Inflammatory macrophage (primary cell): ENCODE measurements at regions not wholly inside any gene's neighbourhood (a gene's known extent, or its start where the extent isn't known, plus 50 kb on each side); places are given as distances from the start of the nearest gene placed in this dataset.
A peak's percentile ranks its signal among the peaks of the same experiment; 100 is the strongest.
"Not testable (repeated sequence)": the region's sequence is repeated elsewhere in the genome, so short reads cannot be mapped to it uniquely, and the experiment has no call there.

Source experiments
- DNase-seq, 2 donors: peaks; one replicate each; pipeline ENCODE4 v3.0.0-alpha.2; 2020 to 2022

- DNase-seq, result no peak
These were observed 79.7 kb upstream of the IGFBP5 start for GRCh38 chr2:216775043-216775453.

DNA sequence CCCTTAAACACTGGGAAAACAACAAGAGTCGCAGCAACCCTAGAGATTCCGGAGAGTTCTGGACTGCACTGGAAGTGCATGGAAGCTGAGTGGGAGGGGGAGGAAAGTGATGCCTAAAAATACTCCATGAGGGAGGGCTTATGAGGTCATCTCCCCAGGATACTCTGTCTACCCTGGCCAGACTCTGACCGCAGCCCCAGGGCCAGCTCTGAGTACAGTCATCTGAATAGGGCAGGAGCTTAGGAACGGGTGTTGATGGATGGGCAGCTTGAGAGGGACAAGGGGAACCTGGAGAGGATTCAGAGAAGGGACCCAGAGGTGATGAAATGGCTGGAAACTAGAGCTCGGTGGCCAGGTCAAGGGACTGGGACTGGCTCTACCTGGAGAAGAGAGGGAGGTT, 79.3 kb upstream of the IGFBP5 start:
- no peak for DNase-seq

DNA sequence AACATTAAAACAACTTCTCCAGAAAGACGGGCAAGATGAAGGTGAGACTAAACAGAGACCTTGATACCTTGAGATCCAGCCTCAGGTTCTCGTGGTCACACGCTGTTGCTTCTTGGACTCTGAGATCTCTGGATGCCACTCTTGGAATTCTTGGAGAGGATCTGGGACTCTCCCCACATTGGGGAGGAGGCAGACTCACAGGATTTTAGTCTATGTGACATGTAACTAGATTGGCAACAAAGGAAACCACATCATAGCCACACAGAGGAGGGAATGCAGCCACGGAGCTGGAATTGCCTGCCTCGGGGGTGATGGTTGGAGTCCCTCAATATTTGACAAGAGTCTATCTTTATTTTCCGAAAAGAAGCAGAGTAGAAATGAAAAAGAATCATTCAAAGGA, 78.8 kb upstream of the IGFBP5 start:
- DNase-seq, result no peak

DNA sequence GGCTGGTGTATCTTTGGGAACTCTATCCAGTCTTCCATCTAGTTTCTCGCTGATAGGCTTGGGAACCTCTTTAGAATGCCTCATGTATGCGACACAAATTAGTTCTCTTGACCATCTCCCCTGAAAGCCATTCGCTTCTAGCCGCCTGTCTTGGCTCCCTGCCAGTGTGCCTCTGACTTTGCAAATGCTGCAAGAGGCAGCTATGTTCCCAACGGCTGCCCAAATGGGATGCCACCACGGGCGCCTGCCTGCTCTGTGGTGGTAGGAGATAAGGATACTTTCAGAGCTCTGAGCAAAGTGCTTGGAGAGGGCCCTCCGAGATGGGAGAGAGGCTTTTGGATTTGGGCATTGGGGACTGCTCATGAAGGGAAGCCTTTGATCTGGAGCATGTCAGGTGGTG, 77.7 kb upstream of the IGFBP5 start:
- DNase-seq, result no peak

- peak; percentile 12 to 20 for DNase-seq
These were observed 75.4 kb upstream of the IGFBP5 start for GRCh38 chr2:216770717-216771116.

- DNase-seq, result no peak
These were observed 74.7 kb upstream of the IGFBP5 start for GRCh38 chr2:216770050-216770449.

DNA sequence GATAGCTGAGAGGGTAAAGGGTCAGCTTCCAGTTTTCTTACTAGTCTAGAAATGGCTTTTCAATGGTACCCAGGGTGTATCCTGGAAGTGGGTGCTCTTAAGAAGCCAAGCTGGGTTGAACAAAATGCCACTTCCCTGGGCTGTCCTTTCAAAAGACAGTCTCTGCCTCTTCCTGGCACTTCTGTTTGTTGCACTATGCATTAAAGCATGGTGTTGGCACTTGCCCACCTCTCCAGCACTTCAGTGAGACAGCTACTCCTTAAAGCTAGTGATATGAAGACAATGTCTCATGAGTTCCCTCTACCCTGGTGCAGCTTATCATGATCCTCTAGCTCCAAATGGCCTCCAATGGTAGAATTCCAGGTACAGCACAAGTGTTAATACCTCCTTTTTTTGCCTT, 74.3 kb upstream of the IGFBP5 start:
- no peak for DNase-seq

DNA sequence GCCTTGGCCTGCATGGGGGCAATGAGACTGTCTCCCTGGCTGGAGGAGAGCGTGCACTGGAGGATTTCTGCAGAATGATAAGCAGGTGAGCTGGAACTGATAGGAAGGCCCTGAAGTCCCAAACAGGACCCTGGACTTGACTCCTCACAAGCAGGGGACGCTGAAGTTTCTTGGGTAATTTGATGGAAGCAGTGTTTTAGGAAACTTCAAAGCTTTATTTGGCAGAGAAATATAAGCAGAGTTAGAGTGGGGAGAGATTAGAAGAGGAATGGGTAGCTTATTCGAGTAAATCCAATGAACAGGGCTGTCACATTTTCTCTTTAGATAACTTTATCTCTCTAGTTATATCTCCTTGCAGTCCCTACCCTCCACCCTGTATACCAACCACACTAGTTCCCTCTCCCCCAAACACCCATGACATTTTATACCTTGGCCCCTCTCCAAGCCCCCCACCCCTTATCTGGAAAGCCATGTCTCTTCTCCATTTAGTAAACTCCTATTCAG, 73.6 kb upstream of the IGFBP5 start:
- no peak for DNase-seq

GRCh38 chr2:216765761-216766262, 70.5 kb upstream of the IGFBP5 start:
- no peak for DNase-seq

- DNase-seq, result no peak
These were observed 68.0 kb upstream of the IGFBP5 start for GRCh38 chr2:216763396-216763795.

GRCh38 chr2:216761809-216762208, 66.5 kb upstream of the IGFBP5 start:
- no peak for DNase-seq

DNA sequence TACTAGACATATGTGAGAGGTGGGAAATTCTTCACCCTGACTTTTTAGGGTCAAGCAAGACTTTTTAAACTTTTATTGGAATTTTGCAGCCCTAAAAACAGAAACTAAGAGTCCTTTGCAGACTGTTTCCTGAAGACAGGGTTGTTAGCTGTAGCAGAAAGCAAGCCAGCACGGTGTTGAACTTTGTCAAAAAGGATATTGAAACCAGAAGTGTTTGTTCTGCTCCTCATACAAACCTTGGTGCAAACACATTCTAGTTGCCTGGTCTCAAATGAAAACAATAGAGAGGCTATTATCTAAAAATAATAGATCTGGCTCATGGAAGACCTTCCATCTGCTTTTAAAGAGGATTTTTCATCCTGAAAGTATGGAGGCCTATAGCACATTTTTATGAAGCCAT, 65.8 kb upstream of the IGFBP5 start:
- no peak for DNase-seq

GRCh38 chr2:216758256-216759155, 63.2 kb upstream of the IGFBP5 start:
- DNase-seq, result no peak

GRCh38 chr2:216757532-216757931, 62.2 kb upstream of the IGFBP5 start:
- peak; percentile 20 to 36 for DNase-seq

DNA sequence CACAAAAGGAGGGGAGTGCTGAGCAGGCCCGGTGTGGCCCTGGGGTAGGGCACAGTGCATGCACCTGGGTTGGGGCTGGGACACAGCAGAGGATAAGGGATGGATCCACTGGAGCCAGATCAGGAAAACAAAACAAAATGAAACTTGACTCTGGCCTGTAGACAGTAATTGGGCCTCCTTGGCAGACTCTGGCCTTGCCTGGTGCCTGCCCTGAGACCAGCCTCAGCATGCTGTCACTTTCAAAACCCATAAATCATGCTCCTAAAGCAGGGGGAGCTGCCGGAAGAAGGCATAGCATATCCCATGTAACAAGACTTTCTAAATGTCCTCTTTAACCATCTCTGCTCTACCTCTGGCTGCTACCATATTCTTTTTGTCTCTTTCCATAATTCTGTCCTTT, 61.1 kb upstream of the IGFBP5 start:
- no peak for DNase-seq

DNA sequence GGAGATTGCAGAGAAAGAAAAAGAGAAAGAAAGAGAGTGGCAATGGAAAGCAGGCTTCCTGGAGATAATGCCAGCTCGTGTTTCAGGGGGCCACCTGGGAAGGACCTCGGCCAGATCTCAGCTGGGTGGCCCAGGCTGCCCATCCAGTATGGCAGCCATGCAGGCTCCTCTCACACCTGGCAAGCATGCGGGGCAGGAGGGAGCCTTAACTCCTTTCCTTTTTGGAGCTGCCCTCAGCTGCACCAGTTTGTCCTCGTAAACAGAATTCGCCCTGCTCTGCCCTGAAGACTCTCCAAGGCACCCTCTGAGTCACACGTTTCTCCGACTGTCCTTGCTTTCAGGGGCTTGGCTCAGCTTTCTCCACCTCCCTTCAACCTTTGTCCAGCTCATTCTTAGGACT, 59.5 kb upstream of the IGFBP5 start:
- no peak for DNase-seq

- DNase-seq, result no peak
These were observed 59.0 kb upstream of the IGFBP5 start for GRCh38 chr2:216754336-216754735.

GRCh38 chr2:216752855-216753505, 57.6 kb upstream of the IGFBP5 start:
- no peak for DNase-seq

- not testable (repeated sequence) for DNase-seq
These were observed 55.4 kb upstream of the IGFBP5 start for GRCh38 chr2:216750750-216751149.

DNA sequence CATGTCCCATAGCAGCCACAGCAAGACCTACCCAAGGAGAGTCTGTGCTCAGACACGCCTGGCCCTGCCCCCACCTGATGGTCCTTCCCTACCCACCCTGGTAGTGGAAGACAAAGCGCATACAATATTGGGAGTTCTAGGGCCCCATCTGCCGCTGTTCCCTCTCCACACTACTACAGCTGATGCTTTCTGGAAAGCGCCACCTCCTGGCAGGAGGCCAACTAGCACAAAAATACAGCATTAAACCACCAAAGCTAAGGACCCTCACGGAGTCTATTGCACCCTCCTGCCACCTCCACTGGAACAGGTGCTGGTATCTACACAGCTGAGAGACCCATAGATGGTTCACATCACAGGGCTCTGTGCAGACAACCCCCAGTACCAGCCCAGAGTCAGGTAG, 50.9 kb upstream of the IGFBP5 start:
- not testable (repeated sequence) for DNase-seq

DNA sequence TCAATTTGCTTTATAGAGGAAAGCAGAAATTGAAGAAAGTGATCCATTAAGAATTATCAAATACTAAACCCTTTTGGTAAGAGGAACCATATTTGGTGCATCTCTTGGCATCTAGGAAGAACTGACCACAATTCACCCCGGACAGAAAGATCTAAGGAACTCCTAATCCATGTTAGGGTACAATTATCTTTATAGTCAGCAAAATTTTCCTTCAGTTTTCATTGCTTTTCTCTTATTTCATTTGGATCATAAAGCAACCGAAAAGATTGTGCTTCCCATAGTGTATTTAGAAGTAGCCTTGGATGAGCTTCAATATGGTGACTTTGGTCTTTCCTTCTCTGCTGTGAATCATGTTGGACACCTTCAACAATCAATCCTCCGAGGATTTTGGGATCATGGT, 50.1 kb upstream of the IGFBP5 start:
- DNase-seq, result no peak
